ENCODE measurements at regions not wholly inside any gene's neighbourhood (a gene's known extent, or its start where the extent isn't known, plus 50 kb on each side); places are given as distances from the start of the nearest gene placed in this dataset.

GRCh38 chrX:150164971-150165600 lies 198.0 kb upstream of the MAMLD1 start:
- Histone ChIP-seq H3K27ac (no peak overlapping the region), H3K9me3 (no peaks in the 10 kb centered on the region), H3K4me3 (no peak overlapping the region), H3K36me3 (no peaks in the 10 kb centered on the region), H3K4me1 (no peaks in the 10 kb centered on the region), H3K27me3 (no peaks in the 10 kb centered on the region)
- WGBS, 2 donors, result 68% methylated on average over 4 of the region's 4 CpGs; no CpG with 5 or more reads in 1 of the 2 donors
- intact Hi-C loops (cut with DNase I), result no loop called here
- DNase-seq, result no peak
- TF ChIP-seq CTCF (IDR thresholded peaks at IDR 0.05) (no peak), POLR2A (IDR thresholded peaks at IDR 0.05) (no peak)

GRCh38 chrX:150165776-150166610 lies 197.1 kb upstream of the MAMLD1 start:
- no peaks in the 10 kb centered on the region for H3K4me1 ChIP-seq
- H3K36me3 ChIP-seq, result no peaks in the 10 kb centered on the region
- intact Hi-C loops (cut with DNase I), result no loop called here
- H3K4me3 ChIP-seq, result no peak overlapping the region
- 42 to 66% methylated on average over 2 of the region's 6 CpGs for WGBS, 2 donors
- no peaks in the 10 kb centered on the region for H3K9me3 ChIP-seq
- DNase-seq, result no peak
- H3K27ac ChIP-seq, result no peak overlapping the region
- no peaks in the 10 kb centered on the region for H3K27me3 ChIP-seq
- TF ChIP-seq POLR2A (IDR thresholded peaks at IDR 0.05) (no peak), CTCF (IDR thresholded peaks at IDR 0.05) (no peak)

- Histone ChIP-seq H3K9me3 (no peaks in the 10 kb centered on the region), H3K4me1 (no peaks in the 10 kb centered on the region), H3K27ac (no peak overlapping the region), H3K36me3 (no peaks in the 10 kb centered on the region), H3K4me3 (no peak overlapping the region), H3K27me3 (no peaks in the 10 kb centered on the region)
- WGBS, 2 donors, result 62 to 65% methylated on average over 4 to 5 of the region's 5 CpGs
- DNase-seq, result no peak
- no peak for TF ChIP-seq POLR2A (IDR thresholded peaks at IDR 0.05)
- no peak for TF ChIP-seq CTCF (IDR thresholded peaks at IDR 0.05)
- intact Hi-C loops (cut with DNase I), result no loop called here
Observed at GRCh38 chrX:150167482-150168324, 195.4 kb upstream of the MAMLD1 start.

GRCh38 chrX:150182161-150182560 lies 181.0 kb upstream of the MAMLD1 start:
- Histone ChIP-seq H3K27ac (no peak overlapping the region), H3K4me3 (no peak overlapping the region), H3K36me3 (no peaks in the 10 kb centered on the region), H3K4me1 (no peaks in the 10 kb centered on the region), H3K9me3 (no peaks in the 10 kb centered on the region), H3K27me3 (no peaks in the 10 kb centered on the region)
- TF ChIP-seq POLR2A (IDR thresholded peaks at IDR 0.05), result no peak
- no peak for TF ChIP-seq CTCF (IDR thresholded peaks at IDR 0.05)
- DNase-seq, result no peak
- intact Hi-C loops (cut with DNase I), result no loop called here

GRCh38 chrX:150184491-150184890 lies 178.6 kb upstream of the MAMLD1 start:
- Histone ChIP-seq H3K4me1 (no peaks in the 10 kb centered on the region), H3K27me3 (no peaks in the 10 kb centered on the region), H3K27ac (no peak overlapping the region), H3K4me3 (no peak overlapping the region), H3K9me3 (no peaks in the 10 kb centered on the region), H3K36me3 (no peaks in the 10 kb centered on the region)
- no peak for DNase-seq
- intact Hi-C loops (cut with DNase I), result no loop called here
- TF ChIP-seq CTCF (IDR thresholded peaks at IDR 0.05) (no peak), POLR2A (IDR thresholded peaks at IDR 0.05) (no peak)
- 36 to 61% methylated on average over 3 of the region's 3 CpGs for WGBS, 2 donors
